Body of pancreas (tissue), 4 donors: ENCODE measurements at regions not wholly inside any gene's neighbourhood (a gene's known extent, or its start where the extent isn't known, plus 50 kb on each side); places are given as distances from the start of the nearest gene placed in this dataset.

Experiments
- ATAC-seq: fragments of 150-250 bp; one replicate; pipeline ENCODE4 v1.9.1; 2016
- DNase-seq, 4 donors: peaks; one replicate each; pipeline ENCODE4 v3.0.0-alpha.2; 2019
- H3K27ac ChIP-seq, 4 donors: fragments of 200-600 bp; sonication (generic); 1 replicate in 3 of 4; 2 replicates in 1 of 4; pipeline versions ENCODE4 v1.5.1 to v1.6.1; 2016 to 2019; ENCODE audit warnings: mild to moderate bottlenecking in 1 of 4, mixed read lengths in 1 of 4, moderate library complexity in 1 of 4
- H3K27me3 ChIP-seq, 2 donors: fragments of 200-600 bp; sonication (generic); one replicate each; pipeline ENCODE4 v1.6.0; 2016; ENCODE audit warnings: mild to moderate bottlenecking in 1 of 2
- H3K36me3 ChIP-seq, 2 donors: fragments of 200-600 bp; sonication (generic); replicated peaks in 1 of 2; 2 replicates each; pipeline ENCODE4 v1.5.1; 2016; ENCODE audit warnings: low read depth in 2 of 2; ENCODE audit not compliant: insufficient read depth in 1 of 2
- H3K4me1 ChIP-seq: fragments of 200-600 bp; sonication (generic); one replicate; pipeline ENCODE4 v1.6.0; 2016
- H3K4me3 ChIP-seq, 2 donors: fragments of 200-600 bp; sonication (generic); 1 replicate in 1 of 2; 2 replicates in 1 of 2; pipeline ENCODE4 v1.5.1; 2016 to 2019
- H3K9me3 ChIP-seq, 3 donors: fragments of 200-600 bp; sonication (generic); 1 replicate in 2 of 3; 2 replicates in 1 of 3; pipeline ENCODE4 v1.5.1; 2016
- POLR2A ChIP-seq, 3 donors: fragments of 450-650 bp; IDR thresholded peaks; one replicate each; pipeline ENCODE4 v1.6.1; 2016; ENCODE audit warnings: antibody characterized with exemption in 3 of 3, mild to moderate bottlenecking in 2 of 3
- WGBS, 2 donors: methylation state at CpG; one replicate each; pipeline ENCODE4 v1.1.5; 2017; 5-methylcytosine and 5-hydroxymethylcytosine counted together
- intact Hi-C: fragments of 100-400 bp; cut with DNase I; formaldehyde crosslinking; loops from one replicate; pipeline ENCODE4 v1.15.1; 2023
- TF ChIP-seq, protein P1 (sequence below), 7 experiments: fragments of 450-650 bp in 4 of 7; fragments of 200-600 bp in 3 of 7; sonication (generic) in 3 of 7; IDR thresholded peaks; one replicate each; pipeline ENCODE4 v1.5.1; 2016 to 2019; ENCODE audit warnings: antibody characterized with exemption in 7 of 7

DNA sequence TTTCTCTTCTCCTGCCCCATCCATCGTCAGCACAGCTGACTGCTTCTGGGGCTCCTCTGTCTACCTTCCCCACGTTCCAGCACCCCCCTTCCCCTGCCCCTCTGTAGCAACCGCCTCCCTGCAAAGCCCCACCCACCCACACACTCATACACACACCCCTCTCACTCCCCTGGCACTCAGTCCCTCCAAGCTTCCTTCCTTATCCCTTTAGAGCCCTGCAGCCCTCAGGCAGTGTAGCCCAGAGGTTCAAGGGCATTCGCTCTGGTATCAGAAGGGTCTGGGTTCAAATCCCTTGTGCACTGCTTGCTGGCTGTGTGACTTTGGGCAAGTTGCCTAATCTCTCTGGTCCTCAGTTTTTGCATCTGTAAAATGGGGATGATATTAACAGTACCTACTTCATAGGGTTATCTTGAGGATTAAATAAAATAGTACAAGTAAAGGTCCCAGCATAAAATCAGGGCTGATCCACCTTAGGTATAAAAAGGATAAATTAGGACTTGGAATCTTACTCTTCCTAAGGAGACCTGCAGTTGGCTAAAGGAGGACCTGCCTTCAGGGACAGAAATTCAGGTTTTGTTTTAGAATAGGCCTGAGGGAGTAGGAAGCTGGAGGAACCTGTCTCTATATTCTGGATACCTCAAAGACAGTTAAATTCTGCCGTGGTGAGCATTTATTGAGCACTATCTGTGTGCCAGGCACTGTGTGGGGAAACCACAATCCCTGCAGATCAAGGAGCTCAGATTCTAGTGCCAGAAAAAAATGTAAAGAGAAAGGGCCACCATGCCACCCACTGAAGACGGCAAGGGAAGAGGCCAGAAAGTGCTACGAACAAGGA lies 94.1 kb downstream of the SNX5 start:
- ATAC-seq (peak; percentile 40), DNase-seq (no peak)
- Histone ChIP-seq H3K27me3 (no peaks in the 10 kb centered on the region), H3K4me1 (peaks cover 37% of the 10 kb centered on the region), H3K36me3 (no peaks in the 10 kb centered on the region), H3K9me3 (no peaks in the 10 kb centered on the region), H3K4me3 (no peak overlapping the region), H3K27ac (peak overlapping the region; percentile 77 to 89 (median 84))
- intact Hi-C loops, result no loop called here
- WGBS, 2 donors, result 14 to 16% methylated on average over 7 of the region's 7 CpGs
- TF ChIP-seq, protein P1, sequence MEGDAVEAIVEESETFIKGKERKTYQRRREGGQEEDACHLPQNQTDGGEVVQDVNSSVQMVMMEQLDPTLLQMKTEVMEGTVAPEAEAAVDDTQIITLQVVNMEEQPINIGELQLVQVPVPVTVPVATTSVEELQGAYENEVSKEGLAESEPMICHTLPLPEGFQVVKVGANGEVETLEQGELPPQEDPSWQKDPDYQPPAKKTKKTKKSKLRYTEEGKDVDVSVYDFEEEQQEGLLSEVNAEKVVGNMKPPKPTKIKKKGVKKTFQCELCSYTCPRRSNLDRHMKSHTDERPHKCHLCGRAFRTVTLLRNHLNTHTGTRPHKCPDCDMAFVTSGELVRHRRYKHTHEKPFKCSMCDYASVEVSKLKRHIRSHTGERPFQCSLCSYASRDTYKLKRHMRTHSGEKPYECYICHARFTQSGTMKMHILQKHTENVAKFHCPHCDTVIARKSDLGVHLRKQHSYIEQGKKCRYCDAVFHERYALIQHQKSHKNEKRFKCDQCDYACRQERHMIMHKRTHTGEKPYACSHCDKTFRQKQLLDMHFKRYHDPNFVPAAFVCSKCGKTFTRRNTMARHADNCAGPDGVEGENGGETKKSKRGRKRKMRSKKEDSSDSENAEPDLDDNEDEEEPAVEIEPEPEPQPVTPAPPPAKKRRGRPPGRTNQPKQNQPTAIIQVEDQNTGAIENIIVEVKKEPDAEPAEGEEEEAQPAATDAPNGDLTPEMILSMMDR (IDR thresholded peaks at IDR 0.05), result no peak
- TF ChIP-seq POLR2A (IDR thresholded peaks at IDR 0.05), result no peak

DNA sequence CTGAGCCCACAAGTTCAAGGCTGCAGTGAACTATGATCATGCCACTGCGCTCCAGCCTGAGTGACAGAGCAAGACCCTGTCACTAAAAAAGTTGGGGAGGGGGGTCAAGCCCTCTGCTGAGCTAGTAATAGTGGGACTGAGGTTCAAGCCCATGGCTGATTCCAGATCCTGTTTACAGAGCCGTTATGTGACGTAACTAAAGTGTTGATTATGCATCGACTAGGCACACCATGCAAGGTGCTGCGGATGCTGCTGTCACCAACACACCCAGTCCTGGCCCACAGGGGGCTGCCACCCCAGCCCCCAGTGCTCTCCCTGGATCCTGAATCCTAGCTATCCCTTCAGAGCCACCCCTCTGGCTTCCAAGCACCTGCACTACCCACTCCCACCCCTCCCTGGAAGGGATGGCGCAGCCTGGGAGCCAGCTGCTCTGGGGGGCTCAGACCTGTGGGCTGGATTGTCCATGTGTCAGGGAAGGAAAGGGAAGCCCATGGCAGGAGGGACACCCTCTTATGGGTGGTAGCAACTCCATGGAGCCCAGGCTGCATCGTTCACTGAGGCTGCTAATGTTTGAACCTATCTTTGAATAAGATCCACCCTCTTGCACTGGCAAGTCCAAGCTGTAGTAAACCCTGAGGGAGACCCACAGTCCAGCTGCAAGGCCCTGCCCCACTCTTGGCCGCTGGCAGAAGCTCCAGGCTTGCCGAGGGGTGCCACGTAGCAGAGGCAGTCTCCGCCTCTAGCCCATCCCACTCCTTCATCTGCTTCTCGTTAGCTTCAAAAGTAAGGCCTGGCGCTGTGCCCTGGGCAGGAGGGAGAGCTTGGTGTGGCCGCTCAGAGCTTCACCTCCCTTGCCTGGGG lies 95.0 kb downstream of the SNX5 start:
- Histone ChIP-seq H3K4me3 (no peak overlapping the region), H3K4me1 (peaks cover 41% of the 10 kb centered on the region), H3K27ac (peak overlapping the region; percentile 77 to 89 (median 84)), H3K9me3 (no peaks in the 10 kb centered on the region), H3K27me3 (no peaks in the 10 kb centered on the region), H3K36me3 (no peaks in the 10 kb centered on the region)
- intact Hi-C loops, result no loop called here
- peak in 2 of 3 donors; percentile 39 to 47 for TF ChIP-seq POLR2A (IDR thresholded peaks at IDR 0.05)
- TF ChIP-seq, protein P1 (IDR thresholded peaks at IDR 0.05), result no peak
- WGBS, 2 donors, result 18 to 19% methylated on average over 10 to 14 of the region's 14 CpGs
- peak; percentile 92 to 97 (median 96) for DNase-seq
- ATAC-seq, result peak; percentile 76

DNA sequence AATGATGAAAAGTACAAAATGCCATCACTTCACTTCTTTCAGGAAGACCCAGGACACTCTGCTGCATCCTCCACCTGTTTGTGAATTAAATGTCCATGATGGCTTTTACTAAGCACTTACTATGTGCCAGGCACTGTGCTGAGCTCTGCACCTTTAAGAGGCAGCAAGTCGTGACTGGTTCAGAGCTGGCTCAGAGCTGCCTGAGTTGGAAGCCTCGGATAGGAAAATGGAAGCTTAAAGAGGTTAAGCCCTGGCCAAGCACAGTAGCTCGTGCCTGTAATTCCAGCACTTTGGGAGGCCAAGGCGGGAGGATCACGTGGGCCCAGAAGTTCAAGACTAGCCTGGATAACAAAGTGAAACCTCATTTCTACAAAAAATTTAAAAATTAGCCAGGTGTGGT lies 95.6 kb downstream of the SNX5 start:
- no peak for DNase-seq
- peak overlapping the region; percentile 77 to 89 (median 84) for H3K27ac ChIP-seq
- H3K36me3 ChIP-seq, result no peaks in the 10 kb centered on the region
- H3K4me1 ChIP-seq, result peaks cover 42% of the 10 kb centered on the region
- no peak for TF ChIP-seq POLR2A (IDR thresholded peaks at IDR 0.05)
- TF ChIP-seq, protein P1 (IDR thresholded peaks at IDR 0.05), result no peak
- no peaks in the 10 kb centered on the region for H3K27me3 ChIP-seq
- intact Hi-C loops, result no loop called here
- no peak overlapping the region for H3K4me3 ChIP-seq
- ATAC-seq, result no peak
- 32 to 43% methylated on average over 5 of the region's 5 CpGs for WGBS, 2 donors
- no peaks in the 10 kb centered on the region for H3K9me3 ChIP-seq

DNA sequence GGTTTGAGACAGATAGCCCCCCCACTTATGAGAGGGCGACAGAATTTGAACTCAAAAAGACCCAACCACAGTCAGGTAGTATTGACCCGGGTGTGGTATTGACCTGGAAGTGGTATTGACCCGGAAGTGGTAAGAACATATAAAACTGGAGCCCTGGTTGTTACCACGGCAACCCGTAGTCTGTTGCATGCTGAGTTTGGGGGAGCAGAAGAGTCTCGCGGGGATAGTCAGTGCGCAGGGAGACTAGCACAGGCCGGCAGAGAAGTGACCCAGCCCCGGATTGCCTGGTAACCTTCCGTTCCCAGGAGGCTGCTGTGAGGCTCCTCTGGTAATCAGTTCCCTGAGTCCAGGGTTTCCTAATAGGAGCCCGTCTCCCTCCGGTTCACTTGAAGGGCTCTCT lies 96.2 kb downstream of the SNX5 start:
- 66 to 69% methylated on average over 12 to 13 of the region's 13 CpGs for WGBS, 2 donors
- no peak for DNase-seq
- no peak for TF ChIP-seq POLR2A (IDR thresholded peaks at IDR 0.05)
- TF ChIP-seq, protein P1 (IDR thresholded peaks at IDR 0.05), result no peak
- intact Hi-C loops, result no loop called here
- Histone ChIP-seq H3K4me1 (peaks cover 42% of the 10 kb centered on the region), H3K27ac (peak overlapping the region; percentile 27 to 82 (median 55)), H3K4me3 (no peak overlapping the region), H3K27me3 (no peaks in the 10 kb centered on the region), H3K9me3 (no peaks in the 10 kb centered on the region), H3K36me3 (no peaks in the 10 kb centered on the region)
- no peak for ATAC-seq
